ENCODE measurements at regions not wholly inside any gene's neighbourhood (a gene's known extent, or its start where the extent isn't known, plus 50 kb on each side); places are given as distances from the start of the nearest gene placed in this dataset.

- DNase-seq (ENCODE audit: low spot score), result no peak
These were observed 347.7 kb upstream of the SATB1 start for GRCh38 chr3:18772699-18773305.

GRCh38 chr3:18771931-18772330 is 346.8 kb upstream of the SATB1 start:
- no peak for DNase-seq (ENCODE audit: low spot score)

GRCh38 chr3:18770800-18771199 is 345.7 kb upstream of the SATB1 start:
- DNase-seq (ENCODE audit: low spot score), result no peak

GRCh38 chr3:18767756-18768303 is 342.7 kb upstream of the SATB1 start:
- no peak for DNase-seq (ENCODE audit: low spot score)

GRCh38 chr3:18766974-18767373 is 341.8 kb upstream of the SATB1 start:
- no peak for DNase-seq (ENCODE audit: low spot score)

- no peak for DNase-seq (ENCODE audit: low spot score)
These were observed 340.5 kb upstream of the SATB1 start for GRCh38 chr3:18765662-18766061.

GRCh38 chr3:18765161-18765560 is 340.0 kb upstream of the SATB1 start:
- DNase-seq (ENCODE audit: low spot score), result no peak

- no peak for DNase-seq (ENCODE audit: low spot score)
These were observed 336.4 kb upstream of the SATB1 start for GRCh38 chr3:18761530-18761929.

- DNase-seq (ENCODE audit: low spot score), result no peak
These were observed 333.0 kb upstream of the SATB1 start for GRCh38 chr3:18758047-18758704.

- no peak for DNase-seq (ENCODE audit: low spot score)
These were observed 332.3 kb upstream of the SATB1 start for GRCh38 chr3:18757476-18757875.

- no peak for DNase-seq (ENCODE audit: low spot score)
These were observed 327.3 kb upstream of the SATB1 start for GRCh38 chr3:18752273-18752934.

GRCh38 chr3:18751514-18751913 is 326.4 kb upstream of the SATB1 start:
- DNase-seq (ENCODE audit: low spot score), result no peak

GRCh38 chr3:18747383-18747782 is 322.2 kb upstream of the SATB1 start:
- DNase-seq (ENCODE audit: low spot score), result no peak

GRCh38 chr3:18745472-18745871 is 320.3 kb upstream of the SATB1 start:
- no peak for DNase-seq (ENCODE audit: low spot score)

GRCh38 chr3:18744472-18744871 is 319.3 kb upstream of the SATB1 start:
- no peak for DNase-seq (ENCODE audit: low spot score)

GRCh38 chr3:18743761-18744160 is 318.6 kb upstream of the SATB1 start:
- no peak for DNase-seq (ENCODE audit: low spot score)

GRCh38 chr3:18740631-18741583 is 315.8 kb upstream of the SATB1 start:
- no peak for DNase-seq (ENCODE audit: low spot score)

GRCh38 chr3:18739099-18739433 is 313.9 kb upstream of the SATB1 start:
- DNase-seq (ENCODE audit: low spot score), result no peak

GRCh38 chr3:18738393-18739098 is 313.4 kb upstream of the SATB1 start:
- no peak for DNase-seq (ENCODE audit: low spot score)

GRCh38 chr3:18735005-18735404 is 309.9 kb upstream of the SATB1 start:
- no peak for DNase-seq (ENCODE audit: low spot score)

GRCh38 chr3:18734309-18734708 is 309.2 kb upstream of the SATB1 start:
- DNase-seq (ENCODE audit: low spot score), result no peak

- DNase-seq (ENCODE audit: low spot score), result no peak
These were observed 307.3 kb upstream of the SATB1 start for GRCh38 chr3:18732474-18732873.
